ENCODE measurements at regions not wholly inside any gene's neighbourhood (a gene's known extent, or its start where the extent isn't known, plus 50 kb on each side); places are given as distances from the start of the nearest gene placed in this dataset.

- H3K36me3 ChIP-seq (ENCODE audit: control insufficient read depth, insufficient read depth, low read length), result no peaks in the 10 kb centered on the region
- H3K9me3 ChIP-seq, result no peaks in the 10 kb centered on the region
- Mint-ChIP-seq H3K27ac (ENCODE audit: unreplicated experiment) (no peak overlapping the region), H3K36me3 (ENCODE audit: insufficient read depth, unreplicated experiment) (no peaks in the 10 kb centered on the region), H3K4me3 (ENCODE audit: unreplicated experiment) (no peak overlapping the region), H3K27me3 (ENCODE audit: insufficient read depth, unreplicated experiment) (no peaks in the 10 kb centered on the region), H3K9me3 (ENCODE audit: unreplicated experiment) (no peaks in the 10 kb centered on the region), H3K4me1 (ENCODE audit: low read depth, unreplicated experiment) (no peaks in the 10 kb centered on the region)
- no TSS peak for BruUV-seq (replicated peaks)
- no peaks in the 10 kb centered on the region for H3K27me3 ChIP-seq (replicated peaks; ENCODE audit: control insufficient read depth, insufficient read depth, low read length)
- H3K4me1 ChIP-seq, result no peaks in the 10 kb centered on the region
- CTCF ChIA-PET, result no interaction called here
- intact Hi-C loops (cut with micrococcal nuclease; ENCODE audit: unreplicated experiment), result no loop called here
- POLR2A ChIA-PET, result no interaction called here
- no peak overlapping the region for H3K4me3 ChIP-seq (ENCODE audit: low read depth, low read length)
- TF ChIP-seq CTCF (IDR thresholded peaks at IDR 0.05; ENCODE audit: insufficient read depth in 1 of 2, low read depth in 1 of 2, low read length in 1 of 2, severe bottlenecking in 1 of 2, unreplicated experiment in 1 of 2), result no peak
- no peak for DNase-seq
Observed at GRCh38 chr3:88979760-88980159, 127.7 kb upstream of the EPHA3 start.

- BruUV-seq (replicated peaks), result no TSS peak
- POLR2A ChIA-PET, result no interaction called here
- no peaks in the 10 kb centered on the region for H3K9me3 ChIP-seq
- Mint-ChIP-seq H3K4me3 (ENCODE audit: unreplicated experiment) (no peak overlapping the region), H3K27ac (ENCODE audit: unreplicated experiment) (no peak overlapping the region), H3K9me3 (ENCODE audit: unreplicated experiment) (no peaks in the 10 kb centered on the region), H3K27me3 (ENCODE audit: insufficient read depth, unreplicated experiment) (no peaks in the 10 kb centered on the region), H3K4me1 (ENCODE audit: low read depth, unreplicated experiment) (no peaks in the 10 kb centered on the region), H3K36me3 (ENCODE audit: insufficient read depth, unreplicated experiment) (no peaks in the 10 kb centered on the region)
- no peak for DNase-seq
- intact Hi-C loops (cut with micrococcal nuclease; ENCODE audit: unreplicated experiment), result no loop called here
- H3K4me3 ChIP-seq (ENCODE audit: low read depth, low read length), result no peak overlapping the region
- H3K4me1 ChIP-seq, result no peaks in the 10 kb centered on the region
- H3K36me3 ChIP-seq (ENCODE audit: control insufficient read depth, insufficient read depth, low read length), result no peaks in the 10 kb centered on the region
- TF ChIP-seq CTCF (IDR thresholded peaks at IDR 0.05; ENCODE audit: insufficient read depth in 1 of 2, low read depth in 1 of 2, low read length in 1 of 2, severe bottlenecking in 1 of 2, unreplicated experiment in 1 of 2), result no peak
- CTCF ChIA-PET, result no interaction called here
- no peaks in the 10 kb centered on the region for H3K27me3 ChIP-seq (replicated peaks; ENCODE audit: control insufficient read depth, insufficient read depth, low read length)
Observed at GRCh38 chr3:88983458-88983857, 124.0 kb upstream of the EPHA3 start.

- no peak for TF ChIP-seq CTCF (IDR thresholded peaks at IDR 0.05; ENCODE audit: insufficient read depth in 1 of 2, low read depth in 1 of 2, low read length in 1 of 2, severe bottlenecking in 1 of 2, unreplicated experiment in 1 of 2)
- DNase-seq, result no peak
- intact Hi-C loops (cut with micrococcal nuclease; ENCODE audit: unreplicated experiment), result no loop called here
Observed at GRCh38 chr3:88984256-88984655, 123.2 kb upstream of the EPHA3 start.

More at GRCh38 chr3:88984256-88984655, 123.2 kb upstream of the EPHA3 start:
- CTCF ChIA-PET, result no interaction called here
- no peak overlapping the region for H3K4me3 Mint-ChIP-seq (ENCODE audit: unreplicated experiment)
- no TSS peak for BruUV-seq (replicated peaks)
- H3K4me1 ChIP-seq, result no peaks in the 10 kb centered on the region
- POLR2A ChIA-PET, result no interaction called here
- no peaks in the 10 kb centered on the region for H3K9me3 Mint-ChIP-seq (ENCODE audit: unreplicated experiment)
- H3K9me3 ChIP-seq, result no peaks in the 10 kb centered on the region
- H3K27ac Mint-ChIP-seq (ENCODE audit: unreplicated experiment), result no peak overlapping the region
- no peaks in the 10 kb centered on the region for H3K27me3 ChIP-seq (replicated peaks; ENCODE audit: control insufficient read depth, insufficient read depth, low read length)
- H3K4me3 ChIP-seq (ENCODE audit: low read depth, low read length), result no peak overlapping the region
- no peaks in the 10 kb centered on the region for H3K4me1 Mint-ChIP-seq (ENCODE audit: low read depth, unreplicated experiment)
- no peaks in the 10 kb centered on the region for H3K36me3 Mint-ChIP-seq (ENCODE audit: insufficient read depth, unreplicated experiment)
- H3K36me3 ChIP-seq (ENCODE audit: control insufficient read depth, insufficient read depth, low read length), result no peaks in the 10 kb centered on the region
- H3K27me3 Mint-ChIP-seq (ENCODE audit: insufficient read depth, unreplicated experiment), result no peaks in the 10 kb centered on the region

All from Caco-2 (cell line).